ENCODE measurements at regions not wholly inside any gene's neighbourhood (a gene's known extent, or its start where the extent isn't known, plus 50 kb on each side); places are given as distances from the start of the nearest gene placed in this dataset.
A peak's percentile ranks its signal among the peaks of the same experiment; 100 is the strongest.
"Not testable (repeated sequence)": the region's sequence is repeated elsewhere in the genome, so short reads cannot be mapped to it uniquely, and the experiment has no call there.

DNA sequence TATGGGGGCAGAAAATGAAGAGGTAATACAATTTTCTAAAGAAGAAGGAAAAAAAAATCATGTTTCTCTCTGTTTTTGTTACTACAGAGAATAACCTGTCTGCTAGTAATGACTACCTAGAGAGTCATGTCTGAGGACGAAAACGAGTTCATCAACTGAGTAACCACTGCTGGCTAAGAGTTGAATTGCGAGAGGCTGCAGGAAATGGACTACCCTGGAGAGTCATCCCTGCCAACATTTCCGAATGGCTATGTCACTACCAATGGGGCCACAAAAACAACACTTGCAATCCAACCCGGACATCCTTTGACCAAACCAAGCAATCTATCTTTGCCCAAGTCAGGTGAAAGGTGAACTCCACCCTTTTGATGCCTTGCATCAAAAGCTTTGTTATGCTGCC lies 120.6 kb downstream of the FCRL5 start:
- WGBS, 2 donors, result 82 to 86% methylated on average over 5 of the region's 5 CpGs
- H3K36me3 ChIP-seq, result no peaks in the 10 kb centered on the region
- ATAC-seq (ENCODE audit: low FRiP score in 2 of 2) (no peak), DNase-seq (no peak)
- no peak for TF ChIP-seq POLR2AphosphoS5 (IDR thresholded peaks at IDR 0.05)
- H3K27ac ChIP-seq, result no peak overlapping the region
- no peaks in the 10 kb centered on the region for H3K4me1 ChIP-seq
- no peaks in the 10 kb centered on the region for H3K27me3 ChIP-seq
- H3K4me3 ChIP-seq, result no peak overlapping the region
- no peaks in the 10 kb centered on the region for H3K9me3 ChIP-seq

DNA sequence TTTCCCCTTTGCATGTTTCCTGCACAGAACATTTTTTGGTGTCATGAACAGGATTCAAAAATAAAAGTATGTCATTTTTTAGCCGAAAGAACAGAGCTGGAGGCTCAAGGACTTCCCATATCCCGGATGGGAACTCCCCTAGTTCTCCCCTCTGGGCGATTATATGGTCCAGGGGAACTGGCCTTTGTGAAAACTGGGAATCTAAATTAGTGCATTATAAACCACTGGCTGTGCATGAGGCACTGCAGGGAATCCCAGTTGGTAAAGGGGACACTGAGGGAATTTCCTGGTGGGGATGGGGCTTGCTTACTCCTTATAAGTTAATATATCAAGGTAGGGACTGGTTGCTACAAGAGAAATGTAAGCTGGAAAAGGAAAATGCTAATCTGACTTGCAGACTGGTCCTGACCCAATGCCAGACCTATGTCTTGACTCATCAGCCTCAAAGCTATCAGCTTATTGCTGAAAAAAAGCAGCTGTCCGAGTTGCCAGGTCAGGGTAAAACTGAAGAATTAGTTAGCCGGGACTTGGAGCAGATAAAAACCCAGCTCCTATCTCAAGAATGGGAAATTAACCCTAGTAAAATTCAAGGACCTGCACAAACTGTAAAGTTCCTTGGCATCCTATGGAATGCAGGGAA lies 122.6 kb downstream of the FCRL5 start:
- H3K4me3 ChIP-seq, result no peak overlapping the region
- DNase-seq (no peak), ATAC-seq (ENCODE audit: low FRiP score in 2 of 2) (no peak)
- no peak for TF ChIP-seq POLR2AphosphoS5 (IDR thresholded peaks at IDR 0.05)
- TF ChIP-seq EP300 (IDR thresholded peaks at IDR 0.05), result no peak
- TF ChIP-seq, protein P1, sequence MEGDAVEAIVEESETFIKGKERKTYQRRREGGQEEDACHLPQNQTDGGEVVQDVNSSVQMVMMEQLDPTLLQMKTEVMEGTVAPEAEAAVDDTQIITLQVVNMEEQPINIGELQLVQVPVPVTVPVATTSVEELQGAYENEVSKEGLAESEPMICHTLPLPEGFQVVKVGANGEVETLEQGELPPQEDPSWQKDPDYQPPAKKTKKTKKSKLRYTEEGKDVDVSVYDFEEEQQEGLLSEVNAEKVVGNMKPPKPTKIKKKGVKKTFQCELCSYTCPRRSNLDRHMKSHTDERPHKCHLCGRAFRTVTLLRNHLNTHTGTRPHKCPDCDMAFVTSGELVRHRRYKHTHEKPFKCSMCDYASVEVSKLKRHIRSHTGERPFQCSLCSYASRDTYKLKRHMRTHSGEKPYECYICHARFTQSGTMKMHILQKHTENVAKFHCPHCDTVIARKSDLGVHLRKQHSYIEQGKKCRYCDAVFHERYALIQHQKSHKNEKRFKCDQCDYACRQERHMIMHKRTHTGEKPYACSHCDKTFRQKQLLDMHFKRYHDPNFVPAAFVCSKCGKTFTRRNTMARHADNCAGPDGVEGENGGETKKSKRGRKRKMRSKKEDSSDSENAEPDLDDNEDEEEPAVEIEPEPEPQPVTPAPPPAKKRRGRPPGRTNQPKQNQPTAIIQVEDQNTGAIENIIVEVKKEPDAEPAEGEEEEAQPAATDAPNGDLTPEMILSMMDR (IDR thresholded peaks at IDR 0.05), result no peak
- no peak for TF ChIP-seq POLR2A (IDR thresholded peaks at IDR 0.05)
- 83 to 84% methylated on average over 5 of the region's 5 CpGs for whole genome bisulfite sequencing, 2 donors
- no peaks in the 10 kb centered on the region for H3K4me1 ChIP-seq
- H3K27me3 ChIP-seq, result no peaks in the 10 kb centered on the region
- no peak overlapping the region for H3K27ac ChIP-seq
- H3K9me3 ChIP-seq, result no peaks in the 10 kb centered on the region
- no peaks in the 10 kb centered on the region for H3K36me3 ChIP-seq

DNA sequence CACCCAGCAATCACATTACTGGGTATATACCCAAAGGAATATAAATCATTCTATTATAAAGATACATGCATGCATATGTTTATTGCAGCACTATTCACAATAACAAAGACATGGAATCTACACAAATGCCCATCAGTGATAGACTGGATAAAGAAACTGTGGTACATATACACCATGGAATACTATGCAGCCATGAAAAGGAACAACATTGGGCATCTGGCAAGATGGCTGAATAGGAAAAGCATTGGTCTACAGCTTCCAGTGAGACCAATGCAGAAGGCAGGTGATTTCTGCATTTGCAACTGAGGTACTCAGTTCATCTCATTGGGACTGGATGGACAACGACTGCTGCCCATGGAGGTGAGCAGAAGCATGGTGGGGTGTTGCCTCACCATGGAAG lies 128.6 kb downstream of the FCRL5 start:
- not testable (repeated sequence) for ATAC-seq (ENCODE audit: low FRiP score in 2 of 2); H3K27ac ChIP-seq; H3K4me1 ChIP-seq; H3K27me3 ChIP-seq; H3K4me3 ChIP-seq; H3K9me3 ChIP-seq; H3K36me3 ChIP-seq; DNase-seq
- WGBS, 2 donors, result 79 to 100% methylated on average over 1 of the region's 1 CpG

DNA sequence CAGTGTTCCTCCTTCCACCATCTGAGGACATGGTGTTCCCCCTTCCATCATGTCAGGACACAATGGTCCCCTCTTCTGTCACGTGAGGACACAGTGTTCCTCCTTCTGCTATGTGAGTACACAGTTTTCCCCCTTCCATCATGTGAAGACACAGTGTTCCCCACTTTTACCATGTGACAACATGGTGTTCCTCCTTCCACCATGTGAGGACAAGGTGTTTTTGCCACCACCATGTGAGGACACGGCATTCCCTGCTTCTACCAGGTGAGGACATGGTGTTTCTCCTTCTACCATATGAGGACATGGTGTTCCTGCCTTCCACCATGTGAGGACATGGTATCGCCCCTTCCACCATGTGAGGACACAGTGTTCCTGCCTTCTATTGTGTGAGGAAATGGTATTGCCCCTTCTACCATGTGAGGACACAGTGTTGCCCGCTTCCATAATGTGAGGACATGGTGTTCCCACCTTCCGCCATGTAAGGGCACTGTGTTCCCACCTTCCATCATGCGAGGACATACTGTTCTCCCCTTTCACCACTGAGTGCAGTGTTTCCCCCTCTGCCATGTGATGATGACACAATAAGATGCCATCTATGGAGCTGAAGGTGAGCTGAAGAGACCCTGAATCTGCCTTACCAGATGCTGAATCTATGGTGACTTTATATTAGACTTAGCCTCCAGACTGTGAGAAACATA lies 132.3 kb downstream of the FCRL5 start:
- ATAC-seq (ENCODE audit: low FRiP score in 2 of 2) (no peak), DNase-seq (no peak)
- Histone ChIP-seq H3K9me3 (no peaks in the 10 kb centered on the region), H3K36me3 (no peaks in the 10 kb centered on the region), H3K4me3 (no peak overlapping the region), H3K27ac (no peak overlapping the region), H3K4me1 (no peaks in the 10 kb centered on the region), H3K27me3 (no peaks in the 10 kb centered on the region)
- WGBS, 2 donors, result 91 to 93% methylated on average over 6 of the region's 6 CpGs
- TF ChIP-seq POLR2A (IDR thresholded peaks at IDR 0.05) (no peak), POLR2AphosphoS5 (IDR thresholded peaks at IDR 0.05) (no peak), EP300 (IDR thresholded peaks at IDR 0.05) (no peak)
- TF ChIP-seq, protein P1 (IDR thresholded peaks at IDR 0.05), result no peak

DNA sequence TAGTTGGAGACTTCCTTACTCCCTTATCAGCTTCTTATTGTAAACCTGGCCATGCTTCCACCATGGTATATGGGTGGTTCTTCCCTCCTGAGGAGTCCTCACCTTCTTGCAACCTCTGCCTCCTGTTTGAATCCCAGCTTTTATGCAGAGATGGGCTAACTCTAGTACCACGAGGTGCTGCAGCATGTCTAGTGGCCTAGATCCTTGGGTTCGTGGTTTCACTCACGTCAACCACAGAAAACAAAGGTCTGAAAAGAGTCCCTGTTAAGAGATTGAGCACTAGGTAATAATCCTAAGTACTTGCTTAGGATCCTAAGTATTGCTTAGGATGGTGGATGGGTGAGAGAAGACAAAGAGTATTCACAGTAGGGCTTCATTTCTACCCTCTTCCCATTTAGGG lies 133.7 kb downstream of the FCRL5 start:
- Histone ChIP-seq H3K36me3 (no peaks in the 10 kb centered on the region), H3K27ac (no peak overlapping the region), H3K4me1 (no peaks in the 10 kb centered on the region), H3K9me3 (no peaks in the 10 kb centered on the region), H3K27me3 (no peaks in the 10 kb centered on the region), H3K4me3 (no peak overlapping the region)
- no peak for ATAC-seq (ENCODE audit: low FRiP score in 2 of 2)
- DNase-seq, result no peak
- WGBS, 2 donors, result 77 to 89% methylated on average over 3 of the region's 3 CpGs
- TF ChIP-seq EP300 (IDR thresholded peaks at IDR 0.05) (no peak), POLR2A (IDR thresholded peaks at IDR 0.05) (no peak)

DNA sequence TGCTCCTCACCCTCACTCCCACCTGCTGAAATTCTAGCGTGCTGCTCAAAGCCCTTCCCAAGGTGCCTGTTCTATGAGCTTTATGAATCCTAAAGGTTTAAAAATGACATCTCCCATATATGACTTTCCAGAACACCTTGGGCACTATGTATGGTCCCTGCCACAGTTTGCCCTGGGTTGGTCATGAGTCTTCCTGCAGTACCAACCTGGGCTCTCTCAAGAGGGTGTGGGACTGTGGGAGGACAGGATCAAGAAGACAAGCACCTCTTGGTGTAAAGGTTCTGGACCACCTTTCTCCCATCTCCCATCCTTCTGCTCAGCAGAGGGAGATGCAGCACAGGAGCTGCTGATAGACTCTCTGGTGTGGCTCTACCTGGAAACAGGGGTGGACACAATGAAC lies 134.1 kb downstream of the FCRL5 start:
- Histone ChIP-seq H3K36me3 (no peaks in the 10 kb centered on the region), H3K27me3 (no peaks in the 10 kb centered on the region), H3K4me1 (no peaks in the 10 kb centered on the region), H3K4me3 (no peak overlapping the region), H3K9me3 (no peaks in the 10 kb centered on the region), H3K27ac (no peak overlapping the region)
- DNase-seq (no peak), ATAC-seq (ENCODE audit: low FRiP score in 2 of 2) (no peak)
- 82 to 100% methylated on average over 1 of the region's 1 CpG for WGBS, 2 donors
- no peak for TF ChIP-seq POLR2A (IDR thresholded peaks at IDR 0.05)

DNA sequence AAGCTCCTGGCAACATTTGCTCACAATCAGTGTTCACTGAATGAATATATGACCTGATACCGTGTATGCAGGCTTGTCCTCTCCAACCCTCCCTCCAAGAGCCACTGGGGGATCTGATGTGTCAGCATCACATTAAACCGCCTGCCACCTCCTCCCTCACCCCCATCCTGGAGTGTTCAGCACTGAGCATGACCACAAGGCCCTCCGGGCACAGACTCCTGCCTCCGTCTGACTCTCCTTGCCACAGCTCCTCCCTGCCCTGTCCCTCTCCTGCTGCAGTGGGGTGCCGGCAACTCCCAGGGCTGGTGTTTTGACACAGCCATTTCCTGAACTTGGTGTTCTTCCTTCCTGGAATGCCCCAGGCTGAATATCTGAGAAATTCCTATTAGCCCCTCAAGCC lies 136.7 kb downstream of the FCRL5 start:
- TF ChIP-seq EP300 (IDR thresholded peaks at IDR 0.05) (no peak), POLR2AphosphoS5 (IDR thresholded peaks at IDR 0.05) (no peak), POLR2A (IDR thresholded peaks at IDR 0.05) (no peak)
- TF ChIP-seq, protein P1 (IDR thresholded peaks at IDR 0.05), result no peak
- 60 to 61% methylated on average over 5 of the region's 5 CpGs for WGBS, 2 donors

More for the DNA sequence above, 136.7 kb downstream of the FCRL5 start:
- Histone ChIP-seq H3K9me3 (no peaks in the 10 kb centered on the region), H3K4me3 (no peak overlapping the region), H3K27ac (no peak overlapping the region), H3K27me3 (no peaks in the 10 kb centered on the region), H3K4me1 (no peaks in the 10 kb centered on the region), H3K36me3 (no peaks in the 10 kb centered on the region)
- ATAC-seq (ENCODE audit: low FRiP score in 2 of 2), result no peak
- DNase-seq, result peak in 1 of 2 donors; percentile 15

Measured in upper lobe of left lung (tissue), 6 donors.